ENCODE measurements at regions not wholly inside any gene's neighbourhood (a gene's known extent, or its start where the extent isn't known, plus 50 kb on each side); places are given as distances from the start of the nearest gene placed in this dataset.

- no peaks in the 10 kb centered on the region for H3K36me3 ChIP-seq (ENCODE audit: control insufficient read depth, insufficient read depth, low read length, severe bottlenecking)
- H3K4me3 ChIP-seq (ENCODE audit: low read length): no peak overlapping the region
- peaks cover 13% of the 10 kb centered on the region for H3K4me1 ChIP-seq (ENCODE audit: control insufficient read depth, insufficient read depth, low read length)
- no peak for DNase-seq (ENCODE audit: low read depth)
- no peak overlapping the region for H3K9ac ChIP-seq (ENCODE audit: low read length)
- H3K27me3 ChIP-seq (replicated peaks; ENCODE audit: control insufficient read depth, insufficient read depth, low read length): no peaks in the 10 kb centered on the region
- no peaks in the 10 kb centered on the region for H3K9me3 ChIP-seq (ENCODE audit: control insufficient read depth, low read length)
Measured at GRCh38 chr7:136030867-136031318, 53.7 kb upstream of the MTPN start.

GRCh38 chr7:136030330-136030729 is 53.2 kb upstream of the MTPN start:
- Histone ChIP-seq H3K9ac (ENCODE audit: low read length) (no peak overlapping the region), H3K4me3 (ENCODE audit: low read length) (no peak overlapping the region), H3K36me3 (ENCODE audit: control insufficient read depth, insufficient read depth, low read length, severe bottlenecking) (no peaks in the 10 kb centered on the region), H3K4me1 (ENCODE audit: control insufficient read depth, insufficient read depth, low read length) (peaks cover 13% of the 10 kb centered on the region), H3K27me3 (replicated peaks; ENCODE audit: control insufficient read depth, insufficient read depth, low read length) (no peaks in the 10 kb centered on the region), H3K9me3 (ENCODE audit: control insufficient read depth, low read length) (no peaks in the 10 kb centered on the region)
- DNase-seq (ENCODE audit: low read depth): no peak

- Histone ChIP-seq H3K4me3 (ENCODE audit: low read length) (no peak overlapping the region), H3K36me3 (ENCODE audit: control insufficient read depth, insufficient read depth, low read length, severe bottlenecking) (no peaks in the 10 kb centered on the region), H3K4me1 (ENCODE audit: control insufficient read depth, insufficient read depth, low read length) (peaks cover 3% of the 10 kb centered on the region), H3K9ac (ENCODE audit: low read length) (no peak overlapping the region), H3K27me3 (replicated peaks; ENCODE audit: control insufficient read depth, insufficient read depth, low read length) (no peaks in the 10 kb centered on the region), H3K9me3 (ENCODE audit: control insufficient read depth, low read length) (no peaks in the 10 kb centered on the region)
- no peak for DNase-seq (ENCODE audit: low read depth)
Measured at GRCh38 chr7:136027160-136027559, 50.0 kb upstream of the MTPN start.
